Stimulated activated CD4-positive, alpha-beta T cell treated with anti-CD3 and anti-CD28 coated beads, Interleukin-4, amount 100 ng/mL, for 24 hours (primary cell): ENCODE measurements at regions not wholly inside any gene's neighbourhood (a gene's known extent, or its start where the extent isn't known, plus 50 kb on each side); places are given as distances from the start of the nearest gene placed in this dataset.
"Not testable (repeated sequence)": the region's sequence is repeated elsewhere in the genome, so short reads cannot be mapped to it uniquely, and the experiment has no call there.

Source experiments
- DNase-seq: peaks from one replicate; pipeline ENCODE4 v3.0.0-alpha.2; 2020

- no peak for DNase-seq
Measured at GRCh38 chr13:74555651-74556420, 421.6 kb upstream of the KLF12 start.

GRCh38 chr13:74555276-74555625, 421.0 kb upstream of the KLF12 start:
- DNase-seq: no peak

- no peak for DNase-seq
Measured at GRCh38 chr13:74554569-74555275, 420.5 kb upstream of the KLF12 start.

DNA sequence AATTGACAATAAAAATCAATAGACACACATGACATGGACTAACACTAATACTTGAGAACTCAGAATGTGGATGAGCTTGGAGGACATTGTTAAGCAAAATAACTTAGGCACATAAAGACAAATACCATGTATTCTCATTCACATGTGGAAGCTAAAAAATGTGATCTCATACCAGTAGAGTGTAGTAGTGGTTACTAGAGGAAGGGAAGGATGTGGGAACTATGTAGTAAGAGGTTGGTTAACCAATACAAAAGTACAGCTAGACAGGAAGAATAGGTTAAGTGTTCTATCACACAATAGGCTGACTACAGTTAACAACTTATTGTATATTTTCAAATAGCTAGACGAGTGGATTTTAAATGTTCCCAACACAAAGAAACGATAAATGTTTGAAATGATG, 415.8 kb upstream of the KLF12 start:
- no peak for DNase-seq

- not testable (repeated sequence) for DNase-seq
Measured at GRCh38 chr13:74536649-74537048, 402.4 kb upstream of the KLF12 start.

GRCh38 chr13:74533226-74533625, 399.0 kb upstream of the KLF12 start:
- DNase-seq: no peak

DNA sequence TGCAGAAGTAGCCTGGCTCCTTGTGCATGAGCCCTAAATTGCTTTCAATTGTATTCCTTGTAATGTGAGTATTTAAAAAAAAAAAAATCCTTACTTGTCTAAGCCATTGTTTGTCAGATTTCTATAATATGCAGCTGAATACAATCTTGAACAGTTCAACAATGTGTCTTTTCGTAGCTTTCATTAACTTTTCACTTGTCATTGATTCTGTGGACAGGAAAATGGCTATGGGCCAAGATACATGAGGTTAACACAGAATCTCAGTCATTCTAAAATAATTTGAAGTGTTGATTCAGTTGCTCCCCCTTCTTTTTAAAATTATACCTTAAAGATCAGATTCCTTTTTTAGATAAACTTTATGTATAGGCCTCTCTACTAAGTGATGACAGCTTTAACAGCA, 395.8 kb upstream of the KLF12 start:
- DNase-seq: no peak

- DNase-seq: no peak
Measured at GRCh38 chr13:74528734-74529513, 394.7 kb upstream of the KLF12 start.

DNA sequence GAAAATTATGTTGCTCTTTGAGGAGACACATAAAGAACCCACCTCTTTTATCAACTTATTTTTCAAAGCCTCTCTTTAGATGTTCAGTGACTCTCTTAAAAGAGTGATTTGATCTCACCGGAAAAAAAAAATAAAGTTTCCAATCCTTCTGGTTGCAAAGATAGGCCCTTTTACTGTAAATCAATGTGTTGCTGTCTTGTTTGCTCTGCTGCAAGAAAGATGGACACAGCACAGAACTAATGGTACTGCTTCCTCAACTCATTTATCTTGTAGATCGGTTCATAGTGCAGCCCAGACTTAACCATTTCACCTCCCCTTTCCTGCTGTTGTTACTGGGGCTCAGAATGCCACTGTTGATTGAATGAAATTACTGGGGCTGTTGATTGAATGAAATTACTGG, 388.9 kb upstream of the KLF12 start:
- DNase-seq: no peak

GRCh38 chr13:74511523-74511922, 377.3 kb upstream of the KLF12 start:
- no peak for DNase-seq

- DNase-seq: no peak
Measured at GRCh38 chr13:74487091-74487722, 353.0 kb upstream of the KLF12 start.

- no peak for DNase-seq
Measured at GRCh38 chr13:74485757-74486156, 351.6 kb upstream of the KLF12 start.

DNA sequence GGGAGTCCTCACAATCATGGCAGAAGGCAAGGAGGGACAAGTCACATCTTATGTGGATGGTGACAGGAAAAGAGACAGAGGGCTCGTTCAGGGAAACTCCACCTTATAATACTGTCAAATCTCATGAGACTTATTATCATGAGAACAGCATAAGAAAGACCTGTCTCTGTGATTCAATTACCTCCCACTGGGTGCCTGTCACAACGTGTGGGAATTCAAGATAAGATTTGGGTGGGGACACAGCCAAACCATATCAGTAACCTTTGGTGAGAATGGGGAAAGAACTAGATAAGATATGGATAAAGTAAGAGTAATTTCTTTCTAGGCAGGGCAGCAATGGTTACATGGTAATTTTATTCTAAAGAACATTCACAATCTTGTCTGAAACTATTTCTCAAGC, 344.9 kb upstream of the KLF12 start:
- no peak for DNase-seq

- DNase-seq: no peak
Measured at GRCh38 chr13:74476788-74477187, 342.6 kb upstream of the KLF12 start.

GRCh38 chr13:74476365-74476764, 342.2 kb upstream of the KLF12 start:
- no peak for DNase-seq

DNA sequence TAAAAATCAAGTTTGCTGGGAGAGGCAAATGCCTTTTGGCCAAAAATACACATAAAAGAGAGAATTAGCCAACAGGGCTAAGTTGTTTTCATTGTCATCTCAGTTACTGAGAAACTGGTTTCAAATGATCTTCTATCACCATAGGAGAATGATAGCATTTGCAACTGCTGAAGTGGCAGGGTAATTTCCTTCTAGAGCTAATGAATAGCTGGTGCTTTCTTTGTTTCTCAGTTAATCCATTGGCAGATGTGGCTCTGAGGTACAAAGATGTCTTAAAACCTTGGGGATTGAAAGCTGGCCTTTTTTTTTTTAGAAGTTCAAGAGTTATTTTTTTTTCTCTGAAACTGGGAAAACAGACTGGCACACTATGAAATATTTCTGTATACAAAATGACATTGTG, 332.7 kb upstream of the KLF12 start:
- no peak for DNase-seq

DNA sequence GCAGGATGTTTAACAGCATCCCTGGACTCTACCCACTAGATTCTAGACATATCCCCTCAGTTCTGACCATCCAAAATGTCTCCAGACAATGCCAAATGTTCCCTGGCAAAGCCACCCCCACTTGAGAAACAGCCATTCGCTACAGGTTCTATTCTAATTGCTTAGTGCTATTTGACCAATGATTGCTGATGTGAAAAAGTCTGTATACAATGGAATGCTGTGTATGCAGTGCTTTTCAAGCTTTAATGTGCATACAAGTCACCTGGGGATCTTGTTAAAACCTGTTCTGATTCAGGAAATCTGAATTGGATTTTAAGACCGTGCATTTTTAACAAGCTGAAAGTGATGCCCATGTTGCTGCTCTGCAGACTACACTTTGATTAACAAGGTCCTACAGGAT, 331.8 kb upstream of the KLF12 start:
- no peak for DNase-seq

GRCh38 chr13:74465271-74465670, 331.1 kb upstream of the KLF12 start:
- no peak for DNase-seq

GRCh38 chr13:74464670-74465069, 330.5 kb upstream of the KLF12 start:
- no peak for DNase-seq

DNA sequence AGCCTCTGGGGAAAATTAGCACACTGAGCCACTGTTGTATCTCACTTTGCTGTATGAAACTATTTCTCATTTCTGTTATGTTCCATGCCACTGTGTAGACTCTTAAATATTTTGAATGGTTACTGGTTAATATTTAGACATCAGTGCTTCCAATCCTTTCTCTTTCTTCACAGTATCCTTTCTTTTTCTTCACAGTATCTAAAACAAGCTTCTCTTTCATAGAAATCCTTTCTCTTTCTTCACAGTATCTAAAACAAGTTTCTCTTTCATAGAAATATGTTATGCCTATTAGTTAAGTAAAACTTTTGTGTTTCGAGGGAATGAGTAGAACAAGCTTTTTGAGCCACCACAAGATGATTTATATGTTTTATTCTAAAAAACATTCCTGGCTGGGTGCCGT, 326.8 kb upstream of the KLF12 start:
- DNase-seq: no peak

GRCh38 chr13:74452881-74453280, 318.7 kb upstream of the KLF12 start:
- DNase-seq: no peak

DNA sequence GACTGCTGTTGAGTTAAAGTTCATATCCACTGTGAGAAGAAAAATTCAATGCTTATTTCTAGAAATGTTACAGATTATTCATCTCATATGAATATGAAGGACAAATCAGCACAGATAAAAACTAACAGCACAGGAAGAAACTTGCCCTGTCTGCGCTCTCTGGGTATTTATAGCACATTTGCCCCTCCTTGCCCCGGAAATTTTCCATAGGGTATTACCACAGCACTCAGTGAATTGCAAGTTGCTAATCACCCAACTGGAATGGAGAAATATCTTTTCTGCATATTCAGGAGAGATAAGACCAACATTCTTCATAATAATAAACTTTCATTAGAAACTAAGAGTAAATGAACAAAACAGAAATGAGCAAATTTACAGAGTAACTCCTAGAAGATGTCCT, 318.0 kb upstream of the KLF12 start:
- no peak for DNase-seq

GRCh38 chr13:74450964-74451363, 316.8 kb upstream of the KLF12 start:
- no peak for DNase-seq

DNA sequence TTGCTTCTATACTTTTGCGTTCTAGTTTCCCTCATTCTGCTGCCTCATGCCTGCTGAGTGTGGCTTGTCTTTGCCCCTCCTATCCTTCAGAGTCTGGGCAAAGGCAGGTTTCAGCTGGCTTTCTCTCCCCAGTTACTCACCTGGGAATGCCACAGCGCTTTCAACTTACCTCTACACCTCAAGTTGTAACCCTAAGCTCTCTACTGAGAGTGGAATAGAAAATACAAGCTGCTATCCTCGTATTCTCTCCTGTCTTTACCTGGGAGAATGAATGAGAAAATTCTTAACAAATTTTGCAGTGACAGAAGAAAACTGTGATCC, 316.3 kb upstream of the KLF12 start:
- DNase-seq: no peak
